Activated effector memory CD4-positive, alpha-beta T cell treated with Interleukin-2 at 50 U/mL for 16 hours (primary cell): ENCODE measurements at regions not wholly inside any gene's neighbourhood (a gene's known extent, or its start where the extent isn't known, plus 50 kb on each side); places are given as distances from the start of the nearest gene placed in this dataset.

Source experiments
- DNase-seq: peaks from one replicate; pipeline ENCODE4 v3.0.0-alpha.2; 2020

DNA sequence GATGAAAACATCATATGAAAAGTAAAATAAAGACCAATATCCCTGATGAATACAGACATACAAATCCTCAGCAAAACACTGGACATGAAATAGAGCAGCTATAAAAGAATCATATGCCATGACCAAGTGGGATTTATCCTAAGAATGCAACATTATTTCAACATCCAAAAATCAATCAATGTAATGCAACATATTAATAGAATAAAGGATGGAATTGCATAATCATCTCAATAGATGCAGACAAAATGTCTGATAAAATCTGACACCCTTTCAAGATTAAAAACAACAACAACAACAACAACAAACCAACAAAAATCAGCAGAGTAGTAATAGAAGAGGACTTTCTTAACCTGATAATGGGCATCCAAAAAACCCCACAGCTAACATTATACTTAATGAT, 63.8 kb upstream of the IL1R1 start:
- no peak for DNase-seq

DNA sequence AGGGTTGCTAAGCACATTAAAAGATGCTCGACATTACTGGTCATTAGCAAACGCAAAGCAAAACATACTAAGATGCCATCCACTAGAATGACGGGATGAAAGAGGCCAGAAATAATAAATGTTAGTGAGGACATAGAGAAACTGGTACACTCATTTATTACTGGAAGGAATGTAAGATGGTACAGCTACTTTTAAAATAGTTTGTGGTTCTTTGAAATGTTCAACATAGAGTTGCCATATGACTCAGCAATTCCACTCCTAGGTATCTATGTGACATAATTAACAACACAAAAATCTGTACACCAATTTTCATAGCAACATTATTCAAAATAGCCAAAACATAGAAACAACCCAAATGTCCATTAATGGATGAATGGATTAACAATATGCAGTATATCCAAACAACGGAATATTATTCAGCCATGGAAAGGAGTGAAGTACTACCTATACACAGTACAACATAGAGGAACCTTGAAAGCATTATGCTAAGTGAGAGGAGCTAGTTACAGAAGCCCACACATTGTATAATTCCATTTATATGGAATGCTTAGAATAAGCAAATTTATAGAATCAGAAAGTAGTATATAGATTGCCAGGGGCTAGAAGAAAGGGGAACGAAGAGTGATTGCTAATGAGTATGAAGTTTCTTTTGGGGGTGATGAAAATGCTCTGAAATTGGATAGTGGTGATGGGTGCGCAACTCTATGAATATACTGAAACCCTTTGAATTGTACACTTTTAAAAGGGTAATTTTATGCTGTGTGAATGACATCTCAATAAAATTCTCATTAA, 61.9 kb upstream of the IL1R1 start:
- DNase-seq: no peak

DNA sequence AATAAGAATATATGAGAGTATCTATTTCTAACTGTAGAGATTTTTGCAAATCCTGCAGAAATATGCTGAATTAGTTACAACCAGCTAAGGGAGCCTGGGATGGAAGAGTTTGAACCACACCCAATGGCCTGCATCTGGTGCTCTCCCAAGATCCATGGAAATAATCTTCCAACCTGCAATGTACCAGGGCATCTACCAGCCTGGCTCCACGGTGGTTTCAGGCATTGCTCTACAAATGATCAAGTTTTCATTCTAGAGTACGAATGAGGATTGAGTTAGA, 61.4 kb upstream of the IL1R1 start:
- no peak for DNase-seq

DNA sequence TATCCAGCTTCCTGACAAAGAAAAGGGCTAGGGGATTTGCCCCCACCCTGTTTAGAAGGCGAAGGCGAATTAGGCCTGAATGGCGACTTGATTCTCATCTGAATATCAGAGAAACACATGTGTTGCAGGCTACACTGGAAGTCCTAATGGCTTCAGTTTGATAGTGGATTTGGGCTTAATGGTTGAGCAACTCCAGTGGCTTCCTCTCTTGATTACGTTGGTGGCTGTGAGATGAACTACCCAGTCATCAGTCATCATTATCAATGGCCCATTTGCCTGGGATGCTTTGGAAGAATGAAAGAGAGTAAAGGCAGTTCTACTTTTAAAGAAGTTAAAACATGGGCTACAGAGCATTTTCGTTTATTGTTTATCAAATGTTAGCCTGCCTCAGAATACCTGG, 60.9 kb upstream of the IL1R1 start:
- no peak for DNase-seq

DNA sequence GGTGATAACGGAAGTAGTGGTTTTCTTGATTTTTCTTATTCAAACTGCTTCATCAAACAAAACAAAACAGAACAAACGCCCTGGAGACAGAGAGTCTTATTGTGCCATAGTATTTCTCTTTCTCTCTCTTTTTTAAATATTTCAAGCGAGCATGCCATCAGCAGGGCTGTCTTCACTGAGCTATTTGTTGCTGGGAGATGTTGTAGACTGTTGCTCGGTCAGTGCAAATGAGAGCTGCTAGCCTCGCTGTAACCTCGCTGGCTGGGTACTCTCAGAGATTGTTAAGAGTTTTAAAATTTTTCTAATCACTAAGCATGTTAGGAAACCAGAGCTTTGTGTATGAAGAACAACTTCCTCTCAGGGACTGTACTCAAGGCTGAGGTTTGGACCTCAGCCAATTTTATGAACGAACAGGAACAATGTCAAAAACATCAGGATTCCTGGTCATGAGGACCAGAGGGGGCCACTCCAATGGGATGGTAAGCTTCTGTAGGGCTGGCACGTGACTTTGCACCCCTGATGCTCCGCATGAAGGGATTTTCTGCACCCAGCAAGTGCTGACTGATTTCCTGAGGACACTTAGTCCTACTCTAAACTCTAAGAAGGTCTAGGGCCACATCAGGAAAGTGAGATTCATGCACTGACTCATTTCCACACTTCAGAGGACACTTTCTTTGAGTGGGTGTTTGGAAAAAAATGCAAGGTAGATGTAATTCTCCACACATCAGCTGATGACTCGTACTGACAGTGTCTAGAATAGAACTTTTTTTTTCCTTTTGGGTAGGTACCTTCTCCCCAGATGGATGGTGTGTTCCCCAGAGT, 59.8 kb upstream of the IL1R1 start:
- DNase-seq: peak; percentile 19

DNA sequence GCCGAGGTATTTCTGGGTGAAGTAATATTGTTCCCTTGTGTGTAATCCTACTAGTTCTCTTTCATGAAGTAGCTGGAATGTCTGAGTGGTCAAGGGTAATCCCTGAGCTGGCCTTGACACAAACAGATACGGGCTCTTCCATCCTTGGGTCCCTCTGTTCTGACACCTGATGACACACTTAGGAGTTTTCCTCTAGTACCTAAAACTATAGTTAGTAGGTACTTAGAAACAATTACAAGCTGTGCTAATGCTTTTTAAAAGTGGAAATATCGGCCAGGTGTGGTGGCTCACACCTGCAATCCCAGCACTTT, 59.2 kb upstream of the IL1R1 start:
- DNase-seq: no peak

DNA sequence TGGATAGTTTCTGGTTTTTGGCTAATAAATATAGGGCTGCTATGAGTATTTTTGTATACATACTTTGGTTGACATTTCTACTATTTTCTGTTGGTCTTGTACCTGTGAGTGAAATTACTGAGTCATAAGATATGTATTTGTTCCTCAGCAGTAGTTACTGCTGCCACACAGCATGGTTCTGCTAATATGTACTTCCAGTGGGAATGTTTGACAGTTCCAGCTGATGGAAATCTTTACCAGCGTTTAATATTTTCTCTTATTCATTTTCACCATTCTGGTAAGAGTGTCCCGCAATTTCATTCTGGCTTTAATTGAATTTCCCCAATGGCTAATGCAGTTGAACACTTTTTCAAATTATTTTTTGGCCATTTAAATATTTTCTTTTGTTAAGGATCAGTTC, 57.9 kb upstream of the IL1R1 start:
- DNase-seq: no peak

DNA sequence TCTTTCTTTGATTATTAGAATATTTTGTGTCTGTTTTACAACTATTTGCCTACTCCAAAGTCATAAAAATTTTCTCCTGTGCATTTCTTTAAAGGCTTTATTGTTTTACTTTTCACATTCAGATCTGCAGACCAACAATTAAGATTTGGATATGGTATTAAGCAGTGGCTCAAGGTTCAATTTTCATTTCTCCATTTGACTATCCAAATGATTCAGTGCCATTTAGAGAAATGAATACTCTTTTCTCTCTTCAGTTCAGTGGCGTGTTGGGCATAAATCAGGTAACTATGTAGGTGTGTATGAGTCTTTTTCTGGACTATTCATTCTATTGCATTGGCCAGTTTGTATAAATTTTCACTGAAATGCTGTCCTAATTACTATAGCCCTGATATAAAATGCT, 57.3 kb upstream of the IL1R1 start:
- DNase-seq: no peak

DNA sequence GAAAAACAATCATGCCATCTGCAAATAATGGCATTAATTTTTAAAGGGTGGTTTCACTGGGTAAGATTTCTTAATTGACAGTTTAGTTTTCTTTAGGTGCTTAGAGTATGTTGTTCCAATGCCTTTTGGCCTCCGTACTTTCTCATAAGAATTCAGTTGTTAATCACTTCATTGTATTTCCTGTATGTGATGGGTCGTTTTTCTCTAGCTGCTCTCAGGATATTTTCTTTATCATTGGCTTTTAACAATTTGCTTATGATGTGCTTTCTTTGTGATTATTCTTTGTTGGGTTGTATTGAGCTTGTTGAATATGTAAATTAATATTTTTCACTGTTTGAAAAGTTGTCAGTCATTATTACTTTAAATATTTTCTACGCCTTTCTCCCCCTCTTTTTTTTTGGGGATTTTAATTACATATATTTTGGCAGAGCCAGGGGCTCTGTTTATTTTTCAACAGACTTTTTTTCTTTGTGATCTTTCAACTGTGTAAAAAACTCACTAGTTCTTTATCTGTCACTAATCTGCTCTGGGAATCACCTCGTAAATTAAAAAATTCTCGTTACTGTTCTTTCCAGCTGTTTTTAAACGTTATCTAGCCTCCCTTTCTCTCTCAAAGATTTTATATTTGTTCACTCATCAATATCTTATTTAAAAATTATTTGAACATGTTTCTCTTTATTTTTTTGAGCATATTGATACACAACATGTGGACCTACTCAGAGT, 56.2 kb upstream of the IL1R1 start:
- no peak for DNase-seq

DNA sequence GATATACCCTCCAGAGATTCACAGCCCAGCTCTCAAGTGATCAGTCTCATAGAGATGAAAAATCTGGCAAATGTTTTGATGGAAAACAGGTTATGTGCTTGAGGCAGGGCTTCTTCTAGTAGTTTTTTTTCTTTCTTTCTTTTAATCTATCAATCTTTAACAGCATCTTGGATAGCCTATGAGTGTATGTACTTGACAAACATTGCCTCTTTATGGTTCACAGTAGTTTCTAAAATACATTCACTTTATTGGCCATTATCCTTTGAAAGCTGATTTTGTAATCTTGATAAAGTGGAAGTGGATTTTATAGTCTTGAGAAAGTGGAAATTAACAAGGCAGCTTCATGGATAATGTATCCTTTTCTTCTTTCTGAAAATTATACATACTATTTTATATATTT, 51.4 kb upstream of the IL1R1 start:
- no peak for DNase-seq

DNA sequence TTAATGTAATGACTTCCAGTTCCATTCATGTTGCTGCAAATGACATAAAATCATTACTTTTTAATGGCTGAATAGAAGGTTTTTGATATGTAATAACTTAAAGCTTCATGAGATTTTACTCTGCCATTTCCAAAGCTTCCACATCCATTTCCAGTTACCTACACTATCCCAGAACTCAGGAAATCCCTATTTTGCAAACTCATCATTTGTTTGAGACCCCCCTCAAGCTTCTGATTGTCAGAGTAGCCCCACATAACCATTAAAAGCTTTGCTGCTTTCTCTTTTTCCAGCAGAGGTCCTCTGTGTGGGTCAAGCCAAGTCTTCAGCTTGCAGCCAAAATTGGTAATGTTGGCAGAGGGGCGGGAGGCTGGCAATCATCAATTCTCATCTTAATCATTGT, 50.6 kb upstream of the IL1R1 start:
- DNase-seq: no peak

DNA sequence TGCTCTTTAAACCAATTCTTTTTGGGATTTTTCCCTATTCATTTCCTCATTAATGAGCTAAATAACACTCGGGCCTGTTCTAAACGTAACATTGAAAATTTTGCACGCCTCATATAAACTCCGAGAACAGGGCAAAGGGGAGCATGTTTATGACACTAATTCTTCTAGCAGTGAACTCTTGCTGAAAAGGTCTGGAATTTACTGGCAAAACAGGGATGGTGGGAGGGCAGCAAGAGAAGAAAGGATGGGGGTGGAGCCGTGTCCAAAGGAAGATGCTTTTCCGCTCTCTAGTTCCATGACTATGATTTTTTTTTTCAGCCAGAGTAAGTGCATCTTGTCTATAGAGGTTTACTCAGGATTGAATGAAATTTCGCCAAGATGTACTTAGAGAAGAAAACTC, 50.0 kb upstream of the IL1R1 start:
- no peak for DNase-seq
